ENCODE measurements at regions not wholly inside any gene's neighbourhood (a gene's known extent, or its start where the extent isn't known, plus 50 kb on each side); places are given as distances from the start of the nearest gene placed in this dataset.

GRCh38 chr20:50376888-50377459, 133.2 kb upstream of the PTPN1 start:
- no peak for DNase-seq (ENCODE audit: low read depth)

GRCh38 chr20:50378170-50379000, 131.8 kb upstream of the PTPN1 start:
- no peak for DNase-seq (ENCODE audit: low read depth)

DNA sequence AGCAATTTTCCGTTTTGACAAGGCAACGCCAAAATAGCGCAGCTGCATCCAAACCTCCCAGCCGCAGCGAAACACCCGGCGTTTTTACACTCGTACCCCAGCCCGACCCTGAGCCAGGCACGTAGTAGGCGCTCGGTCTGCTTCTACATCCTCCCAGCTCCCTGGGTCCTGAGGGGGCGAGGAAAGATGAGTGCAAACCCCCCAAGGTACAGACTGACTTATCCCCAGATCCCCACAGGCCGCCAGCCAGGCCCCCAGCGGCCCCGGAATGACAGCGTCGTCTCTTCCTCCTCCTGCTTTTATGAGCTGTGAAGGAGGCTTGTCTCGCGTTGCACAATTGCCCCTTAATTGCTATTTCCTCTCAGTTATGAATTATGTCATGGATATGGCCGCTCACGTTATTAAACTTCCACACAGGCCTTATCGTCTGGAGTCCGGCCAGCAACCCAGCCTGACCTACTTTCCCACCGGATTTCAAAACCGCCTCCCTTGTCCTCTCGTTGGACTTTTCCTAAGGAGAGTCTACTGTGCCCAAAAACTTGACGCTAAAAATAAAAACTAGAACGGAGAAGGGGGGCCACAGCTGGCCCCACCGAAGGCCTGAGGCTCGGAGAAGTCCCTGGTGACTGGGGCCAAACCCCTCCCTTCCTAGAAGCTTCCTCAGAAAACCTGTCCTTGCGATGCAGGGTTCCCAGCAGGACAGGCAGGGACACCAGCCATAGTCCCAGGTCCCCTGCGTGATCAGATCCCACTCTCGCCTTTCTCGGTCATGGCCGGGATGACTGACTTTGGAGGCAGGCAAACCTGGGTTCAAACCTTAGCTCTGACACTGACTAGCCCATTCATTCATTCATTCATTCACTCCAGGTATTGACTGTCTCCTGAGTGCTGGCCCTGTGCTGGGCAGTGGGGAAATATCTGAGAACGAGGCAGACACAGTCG, 130.9 kb upstream of the PTPN1 start:
- peak; percentile 98 for DNase-seq (ENCODE audit: low read depth)

DNA sequence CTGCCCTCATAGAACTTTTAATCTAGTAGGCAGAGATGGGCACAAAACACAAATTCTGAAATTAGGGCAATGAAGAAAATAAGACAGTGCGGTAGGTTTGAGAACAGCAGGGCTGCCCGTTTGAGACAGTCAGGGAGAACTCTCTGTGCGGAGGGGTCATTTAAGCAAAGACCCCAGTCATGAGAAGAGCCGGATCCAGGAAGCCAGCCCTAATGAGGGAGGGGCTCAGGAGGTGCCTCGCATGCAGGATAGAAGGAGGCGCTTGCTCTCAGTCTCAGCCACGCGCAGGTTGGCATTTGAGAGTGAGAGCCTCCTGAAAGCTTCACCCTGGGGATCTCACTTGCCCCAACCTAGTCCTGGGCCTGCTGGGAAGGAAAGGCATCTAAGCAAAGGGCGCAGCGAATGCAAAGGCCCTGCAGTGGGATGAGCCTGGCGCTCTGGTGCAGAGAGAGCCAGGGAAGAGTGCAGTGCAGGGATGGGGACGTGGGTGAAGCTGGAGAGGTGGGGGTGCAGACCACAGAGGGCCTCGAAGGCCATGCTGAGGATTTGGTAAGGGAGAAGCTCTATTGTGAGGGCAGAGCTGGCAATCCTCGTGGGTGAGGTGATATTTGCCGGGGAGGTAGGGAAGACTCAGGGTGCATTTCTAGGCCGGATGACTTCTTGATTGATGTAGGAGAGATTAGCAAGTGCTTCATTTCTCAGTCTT, 130.0 kb upstream of the PTPN1 start:
- DNase-seq (ENCODE audit: low read depth), result no peak

GRCh38 chr20:50380697-50381040, 129.5 kb upstream of the PTPN1 start:
- DNase-seq (ENCODE audit: low read depth), result peak; percentile 59

- no peak for DNase-seq (ENCODE audit: low read depth)
Observed at GRCh38 chr20:50381075-50381732, 129.0 kb upstream of the PTPN1 start.

GRCh38 chr20:50381771-50382593, 128.2 kb upstream of the PTPN1 start:
- DNase-seq (ENCODE audit: low read depth), result no peak

DNA sequence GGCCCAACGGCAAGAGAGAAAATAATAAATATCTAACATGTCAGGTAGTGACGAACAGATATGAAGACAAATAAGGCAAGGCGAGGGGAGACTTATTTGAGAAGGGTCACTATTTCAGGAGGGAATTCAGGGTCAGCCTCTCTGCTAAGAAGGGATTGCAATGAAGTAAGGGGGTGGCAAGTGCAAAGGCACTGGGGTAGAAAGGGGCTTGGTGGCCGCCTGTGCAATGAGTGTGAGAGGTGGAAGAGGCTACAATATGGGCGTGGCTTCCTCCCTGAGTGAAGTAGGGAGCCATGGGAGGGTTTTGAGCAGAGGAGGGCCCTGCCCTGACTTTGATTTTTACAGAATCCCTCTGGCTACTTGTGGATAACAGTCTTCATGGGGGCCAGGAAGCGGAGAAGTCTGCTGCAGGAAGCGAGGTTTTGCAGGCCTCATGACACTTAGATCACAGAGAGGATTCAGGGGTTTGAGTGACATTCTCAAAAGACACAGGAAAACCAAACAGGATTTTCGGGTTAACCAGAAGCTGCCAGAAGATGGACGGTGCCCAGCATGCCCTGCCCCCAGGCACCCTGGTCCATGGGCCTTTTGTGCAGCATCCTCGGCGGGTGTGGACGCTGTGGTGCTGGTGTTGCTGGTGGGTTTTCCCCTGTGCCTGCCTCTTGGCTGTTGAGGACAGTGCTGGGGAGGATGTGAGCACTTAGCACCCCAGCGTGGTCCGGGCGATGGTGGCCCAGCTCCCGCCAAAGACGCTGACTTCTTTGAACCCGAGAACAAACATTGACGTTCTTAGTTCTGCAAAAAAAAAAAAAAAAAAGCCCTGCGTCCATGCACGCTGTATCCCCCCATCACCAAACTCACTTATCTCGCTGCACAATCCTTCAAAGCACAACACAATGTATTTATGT, 124.2 kb upstream of the PTPN1 start:
- DNase-seq (ENCODE audit: low read depth), result no peak

GRCh38 chr20:50386641-50386960, 123.6 kb upstream of the PTPN1 start:
- no peak for DNase-seq (ENCODE audit: low read depth)

- no peak for DNase-seq (ENCODE audit: low read depth)
Observed at GRCh38 chr20:50387218-50387995, 122.8 kb upstream of the PTPN1 start.

DNA sequence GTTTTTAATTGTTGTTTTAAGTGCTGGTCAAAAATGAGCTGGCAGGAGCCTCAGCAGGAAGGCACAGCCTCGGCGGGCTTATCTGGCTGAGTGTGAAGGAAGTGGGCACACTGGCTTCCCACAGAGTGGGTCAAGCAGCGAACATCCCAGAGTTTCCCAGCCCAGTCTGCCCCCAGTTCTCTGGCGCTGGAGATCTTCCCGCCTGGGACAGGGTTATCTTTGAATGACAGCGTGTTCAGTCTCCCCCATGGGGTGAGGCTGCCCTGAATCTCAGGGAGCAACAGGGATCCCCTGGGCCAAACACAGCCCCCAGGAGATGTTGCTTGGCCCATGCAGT, 122.2 kb upstream of the PTPN1 start:
- peak; percentile 83 for DNase-seq (ENCODE audit: low read depth)

- no peak for DNase-seq (ENCODE audit: low read depth)
Observed at GRCh38 chr20:50388733-50389437, 121.3 kb upstream of the PTPN1 start.

GRCh38 chr20:50389438-50389807, 120.8 kb upstream of the PTPN1 start:
- DNase-seq (ENCODE audit: low read depth), result no peak

GRCh38 chr20:50389808-50390684, 120.1 kb upstream of the PTPN1 start:
- DNase-seq (ENCODE audit: low read depth), result no peak

DNA sequence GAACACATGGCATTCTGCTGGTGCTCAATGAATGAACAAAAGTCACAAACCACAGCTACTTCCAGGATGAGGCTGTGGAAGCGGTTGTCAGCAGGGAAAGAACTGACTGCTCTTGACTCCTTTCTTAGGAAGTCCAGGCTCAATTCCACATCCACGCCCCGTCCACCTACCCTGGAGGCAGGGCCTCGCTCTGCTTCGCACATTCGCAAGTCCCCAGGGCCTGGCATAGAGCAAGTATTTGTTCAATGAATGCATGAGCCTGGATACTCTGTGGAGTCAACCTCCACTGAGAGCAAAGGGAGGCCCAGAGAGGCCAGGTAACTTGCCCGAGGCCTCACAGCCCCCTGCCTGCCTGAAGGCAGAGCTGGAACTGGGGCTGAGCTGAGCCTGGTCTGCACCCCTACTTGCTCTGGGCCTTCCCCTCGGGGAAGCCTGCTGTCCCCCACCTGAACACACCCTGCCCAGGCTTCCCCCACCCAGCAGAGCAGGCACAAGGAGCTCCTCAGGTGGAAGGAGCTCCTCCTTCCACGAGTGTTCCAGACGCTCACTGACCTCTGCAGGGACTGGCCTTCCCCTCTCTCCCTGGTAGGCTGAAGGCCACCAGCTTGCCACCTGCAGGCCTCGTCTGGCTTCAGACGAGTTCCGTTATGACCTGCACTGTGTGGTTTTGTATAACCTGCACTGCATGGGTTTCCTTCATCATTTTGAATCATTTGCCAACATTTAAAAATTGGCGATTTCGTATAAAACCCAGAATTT, 119.3 kb upstream of the PTPN1 start:
- no peak for DNase-seq (ENCODE audit: low read depth)

GRCh38 chr20:50391444-50392137, 118.6 kb upstream of the PTPN1 start:
- no peak for DNase-seq (ENCODE audit: low read depth)
